ENCODE measurements at regions not wholly inside any gene's neighbourhood (a gene's known extent, or its start where the extent isn't known, plus 50 kb on each side); places are given as distances from the start of the nearest gene placed in this dataset.
"Not testable (repeated sequence)": the region's sequence is repeated elsewhere in the genome, so short reads cannot be mapped to it uniquely, and the experiment has no call there.

GRCh38 chr2:57232341-57232740 is 814.3 kb upstream of the VRK2 start:
- TF ChIP-seq EZH2phosphoT487 (IDR thresholded peaks at IDR 0.05; ENCODE audit: borderline replicate concordance, low read depth); CTCF (IDR thresholded peaks at IDR 0.05); NFIC (IDR thresholded peaks at IDR 0.05; ENCODE audit: borderline replicate concordance); YY1 (IDR thresholded peaks at IDR 0.05; ENCODE audit: low read depth); RFX5 (IDR thresholded peaks at IDR 0.05; ENCODE audit: low read length); POLR2AphosphoS5 (IDR thresholded peaks at IDR 0.05; ENCODE audit: low read depth, low read length); REST (IDR thresholded peaks at IDR 0.05; ENCODE audit: low read depth, low read length); PBX3 (IDR thresholded peaks at IDR 0.05); EP300 (IDR thresholded peaks at IDR 0.05; ENCODE audit: borderline replicate concordance in 1 of 2, low read depth in 1 of 2, low read length in 1 of 2); FOXM1 (IDR thresholded peaks at IDR 0.05; ENCODE audit: low read depth); JUND (IDR thresholded peaks at IDR 0.05); SIN3A (IDR thresholded peaks at IDR 0.05; ENCODE audit: borderline replicate concordance, low read depth, low read length): not testable (repeated sequence)
- TF ChIP-seq, protein P1, sequence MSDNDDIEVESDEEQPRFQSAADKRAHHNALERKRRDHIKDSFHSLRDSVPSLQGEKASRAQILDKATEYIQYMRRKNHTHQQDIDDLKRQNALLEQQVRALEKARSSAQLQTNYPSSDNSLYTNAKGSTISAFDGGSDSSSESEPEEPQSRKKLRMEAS (IDR thresholded peaks at IDR 0.05; ENCODE audit: low read depth), result not testable (repeated sequence)
